Effector memory CD4-positive, alpha-beta T cell (primary cell): ENCODE measurements at regions not wholly inside any gene's neighbourhood (a gene's known extent, or its start where the extent isn't known, plus 50 kb on each side); places are given as distances from the start of the nearest gene placed in this dataset.

Experiments
- DNase-seq, 3 donors: peaks; one replicate each; pipeline ENCODE4 v3.0.0-alpha.2; 2020
- H3K27ac ChIP-seq: 2 replicates; pipeline ENCODE4 v1.7.0; 2013; ENCODE audit warnings: mild to moderate bottlenecking, low read length, moderate library complexity; ENCODE audit not compliant: insufficient read depth, poor library complexity, severe bottlenecking
- H3K27me3 ChIP-seq: replicated peaks from 2 replicates; pipeline ENCODE4 v1.7.0; 2013; ENCODE audit warnings: mild to moderate bottlenecking, low read length; ENCODE audit not compliant: insufficient read depth, control insufficient read depth, poor library complexity, severe bottlenecking
- H3K36me3 ChIP-seq: 2 replicates; pipeline ENCODE4 v1.7.0; 2013; ENCODE audit warnings: mild to moderate bottlenecking, low read length, moderate library complexity; ENCODE audit not compliant: control insufficient read depth, insufficient read depth
- H3K4me1 ChIP-seq: 2 replicates; pipeline ENCODE4 v1.7.0; 2013; ENCODE audit warnings: low read length, mild to moderate bottlenecking; ENCODE audit not compliant: control insufficient read depth, insufficient read depth, poor library complexity, severe bottlenecking
- H3K4me3 ChIP-seq: 2 replicates; pipeline ENCODE4 v1.7.0; 2013; ENCODE audit warnings: low read length, low read depth, mild to moderate bottlenecking; ENCODE audit not compliant: insufficient read depth, poor library complexity, severe bottlenecking
- H3K9me3 ChIP-seq: 2 replicates; pipeline ENCODE4 v1.7.0; 2013; ENCODE audit warnings: mild to moderate bottlenecking, low read length, moderate library complexity; ENCODE audit not compliant: control insufficient read depth

GRCh38 chr18:60053747-60054304 lies 154.0 kb downstream of the PMAIP1 start:
- Histone ChIP-seq H3K27ac (no peak overlapping the region), H3K4me3 (no peak overlapping the region)

GRCh38 chr18:60050821-60051220 lies 151.0 kb downstream of the PMAIP1 start:
- H3K4me3 ChIP-seq, result no peak overlapping the region
- H3K4me1 ChIP-seq, result no peaks in the 10 kb centered on the region
- H3K27me3 ChIP-seq, result no peaks in the 10 kb centered on the region
- H3K27ac ChIP-seq, result no peak overlapping the region
- DNase-seq, result no peak
- no peaks in the 10 kb centered on the region for H3K36me3 ChIP-seq
- H3K9me3 ChIP-seq, result no peaks in the 10 kb centered on the region

More at GRCh38 chr18:60053747-60054304, 154.0 kb downstream of the PMAIP1 start:
- Histone ChIP-seq H3K9me3 (no peaks in the 10 kb centered on the region), H3K36me3 (no peaks in the 10 kb centered on the region), H3K27me3 (no peaks in the 10 kb centered on the region), H3K4me1 (no peaks in the 10 kb centered on the region)
- DNase-seq, result no peak

GRCh38 chr18:60049172-60049571 lies 149.4 kb downstream of the PMAIP1 start:
- Histone ChIP-seq H3K27me3 (no peaks in the 10 kb centered on the region), H3K27ac (no peak overlapping the region), H3K4me1 (no peaks in the 10 kb centered on the region), H3K9me3 (no peaks in the 10 kb centered on the region), H3K36me3 (no peaks in the 10 kb centered on the region), H3K4me3 (no peak overlapping the region)
- no peak for DNase-seq

- H3K27ac ChIP-seq, result no peak overlapping the region
- no peak for DNase-seq
These were observed 147.8 kb downstream of the PMAIP1 start for GRCh38 chr18:60047556-60047955.

GRCh38 chr18:60044290-60045006 lies 144.7 kb downstream of the PMAIP1 start:
- Histone ChIP-seq H3K36me3 (no peaks in the 10 kb centered on the region), H3K4me3 (no peak overlapping the region), H3K27ac (no peak overlapping the region), H3K4me1 (no peaks in the 10 kb centered on the region), H3K27me3 (no peaks in the 10 kb centered on the region), H3K9me3 (no peaks in the 10 kb centered on the region)
- no peak for DNase-seq

More at GRCh38 chr18:60047556-60047955, 147.8 kb downstream of the PMAIP1 start:
- Histone ChIP-seq H3K9me3 (no peaks in the 10 kb centered on the region), H3K36me3 (no peaks in the 10 kb centered on the region), H3K4me1 (no peaks in the 10 kb centered on the region), H3K27me3 (no peaks in the 10 kb centered on the region), H3K4me3 (no peak overlapping the region)

- Histone ChIP-seq H3K9me3 (no peaks in the 10 kb centered on the region), H3K27me3 (no peaks in the 10 kb centered on the region), H3K27ac (no peak overlapping the region), H3K4me1 (no peaks in the 10 kb centered on the region), H3K4me3 (no peak overlapping the region), H3K36me3 (no peaks in the 10 kb centered on the region)
- DNase-seq, result no peak
These were observed 141.2 kb downstream of the PMAIP1 start for GRCh38 chr18:60040971-60041370.

GRCh38 chr18:60038731-60039130 lies 138.9 kb downstream of the PMAIP1 start:
- Histone ChIP-seq H3K4me1 (no peaks in the 10 kb centered on the region), H3K4me3 (no peak overlapping the region), H3K27me3 (no peaks in the 10 kb centered on the region), H3K27ac (no peak overlapping the region), H3K9me3 (no peaks in the 10 kb centered on the region), H3K36me3 (no peaks in the 10 kb centered on the region)
- DNase-seq, result no peak

GRCh38 chr18:60027397-60027796 lies 127.6 kb downstream of the PMAIP1 start:
- Histone ChIP-seq H3K4me3 (no peak overlapping the region), H3K36me3 (no peaks in the 10 kb centered on the region), H3K27me3 (no peaks in the 10 kb centered on the region), H3K9me3 (no peaks in the 10 kb centered on the region), H3K4me1 (no peaks in the 10 kb centered on the region), H3K27ac (no peak overlapping the region)
- DNase-seq, result no peak

GRCh38 chr18:60024857-60025256 lies 125.1 kb downstream of the PMAIP1 start:
- no peak for DNase-seq
- Histone ChIP-seq H3K9me3 (no peaks in the 10 kb centered on the region), H3K4me1 (no peaks in the 10 kb centered on the region), H3K36me3 (no peaks in the 10 kb centered on the region), H3K4me3 (no peak overlapping the region), H3K27ac (no peak overlapping the region), H3K27me3 (no peaks in the 10 kb centered on the region)

- Histone ChIP-seq H3K9me3 (no peaks in the 10 kb centered on the region), H3K4me3 (no peak overlapping the region), H3K4me1 (no peaks in the 10 kb centered on the region), H3K27ac (no peak overlapping the region), H3K36me3 (no peaks in the 10 kb centered on the region), H3K27me3 (no peaks in the 10 kb centered on the region)
- DNase-seq, result no peak
These were observed 124.5 kb downstream of the PMAIP1 start for GRCh38 chr18:60024345-60024744.
